HG03103 (cell line): ENCODE measurements at regions not wholly inside any gene's neighbourhood (a gene's known extent, or its start where the extent isn't known, plus 50 kb on each side); places are given as distances from the start of the nearest gene placed in this dataset.

Experiments used
- ATAC-seq: cut with Tn5 transposase; IDR thresholded peaks from one replicate; pipeline ENCODE4 v1.9.1; 2021; ENCODE audit warnings: low read depth; ENCODE audit not compliant: unreplicated experiment

DNA sequence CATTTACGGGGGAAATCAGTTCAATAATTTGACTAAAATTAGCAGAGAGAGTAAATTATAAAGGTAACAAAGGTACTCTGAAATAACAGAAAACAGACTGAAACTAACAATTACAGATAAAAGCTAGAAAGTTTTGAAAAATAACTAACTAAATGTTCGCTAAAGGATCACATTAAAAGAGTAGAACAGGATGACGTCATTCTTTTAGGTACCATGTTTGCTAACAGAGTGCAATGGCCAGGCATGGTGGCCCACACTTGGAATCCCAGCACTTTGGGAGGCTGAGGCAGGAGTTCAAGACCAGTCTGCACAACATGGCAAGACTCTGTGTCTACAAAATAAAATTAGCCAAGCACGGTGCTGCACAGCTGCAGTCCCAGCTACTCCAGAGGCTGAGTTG lies 212.3 kb upstream of the CDYL start:
- no peak for ATAC-seq

GRCh38 chr6:4563156-4563555 lies 213.0 kb upstream of the CDYL start:
- no peak for ATAC-seq

DNA sequence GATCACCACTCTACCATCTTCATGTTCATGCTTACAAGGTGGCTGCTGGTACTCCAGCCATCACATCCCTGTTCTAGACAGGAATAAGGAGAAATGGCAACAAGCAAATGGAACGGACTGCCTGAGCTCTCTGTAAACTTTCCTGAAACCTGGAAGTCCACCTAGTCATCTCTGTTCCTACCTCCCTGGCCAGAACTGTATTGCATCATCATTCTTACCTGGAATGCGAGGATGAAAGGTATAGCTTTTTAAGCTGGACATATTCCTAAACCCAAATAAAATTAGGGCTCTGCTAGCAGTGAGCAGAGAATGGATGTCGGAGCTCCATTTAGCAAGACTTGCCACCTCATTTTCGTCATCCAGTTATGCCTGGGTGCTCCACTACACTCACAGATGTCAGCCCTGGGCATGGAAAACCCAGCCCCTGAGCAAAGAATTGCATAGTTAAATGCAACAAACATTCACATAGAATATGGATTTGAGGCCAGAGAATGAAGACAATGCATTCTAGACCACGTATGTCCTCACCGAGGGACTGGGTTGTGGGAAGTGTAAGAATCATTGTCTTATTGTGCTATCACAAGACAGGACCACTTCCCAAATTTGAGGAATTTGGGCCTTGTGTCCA lies 214.3 kb upstream of the CDYL start:
- ATAC-seq: no peak

DNA sequence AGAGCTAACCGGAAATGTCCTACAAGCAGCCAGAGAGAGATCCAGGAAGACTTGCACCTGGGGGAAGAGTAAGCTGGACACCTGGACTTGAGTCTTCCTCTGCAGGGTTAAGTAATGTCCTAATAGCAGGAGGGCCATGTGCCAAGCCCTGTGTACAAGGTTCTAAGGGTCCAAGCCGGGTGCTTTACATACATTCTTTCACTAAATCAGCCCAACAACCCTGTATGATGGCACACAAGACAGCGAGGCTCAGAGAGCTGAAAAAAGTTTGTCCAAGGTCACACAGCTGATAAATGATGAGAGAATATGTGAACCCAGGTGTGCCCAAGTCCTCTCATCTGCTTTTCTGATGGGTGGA lies 215.1 kb upstream of the CDYL start:
- ATAC-seq: no peak

DNA sequence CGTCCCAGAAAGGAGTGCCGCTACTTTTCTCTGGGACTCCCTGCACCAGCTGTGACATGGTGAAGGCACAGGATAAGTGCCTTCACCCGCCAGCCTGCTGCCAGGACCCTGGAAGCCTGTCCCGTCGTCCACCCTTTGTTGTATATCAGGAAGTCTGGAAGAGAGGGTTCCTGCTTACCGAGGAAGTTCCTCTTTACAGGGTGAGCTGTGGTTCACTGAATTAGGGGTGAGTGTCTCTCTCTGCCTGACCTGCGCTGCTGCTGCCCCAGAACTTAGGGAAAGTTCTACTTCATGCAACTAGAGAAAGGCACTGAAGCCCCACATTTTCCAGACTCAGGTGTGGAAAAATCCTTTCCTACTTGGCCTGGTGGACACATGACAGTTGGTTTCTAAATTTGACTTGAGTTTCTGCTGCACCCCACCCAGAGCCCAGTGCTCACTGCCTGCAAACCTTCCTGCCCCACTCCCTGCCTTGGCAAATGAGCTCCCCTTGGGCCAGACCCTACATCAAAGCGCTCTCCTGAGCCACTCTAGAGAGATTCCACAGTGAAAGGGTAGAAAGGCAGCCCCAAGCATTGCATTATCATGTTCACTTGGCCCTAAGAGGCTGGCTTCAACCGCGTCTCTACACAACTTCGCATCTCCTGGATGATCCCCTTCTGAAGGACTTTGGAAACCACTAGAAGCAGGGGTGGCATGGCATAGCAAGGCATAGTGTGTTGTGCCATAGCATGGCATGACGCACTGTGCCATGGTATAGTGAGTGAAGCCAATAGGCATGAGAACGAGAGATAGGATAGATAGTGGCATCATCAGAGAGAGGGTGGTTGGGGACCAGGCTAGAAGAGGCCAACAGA lies 215.8 kb upstream of the CDYL start:
- ATAC-seq: no peak

DNA sequence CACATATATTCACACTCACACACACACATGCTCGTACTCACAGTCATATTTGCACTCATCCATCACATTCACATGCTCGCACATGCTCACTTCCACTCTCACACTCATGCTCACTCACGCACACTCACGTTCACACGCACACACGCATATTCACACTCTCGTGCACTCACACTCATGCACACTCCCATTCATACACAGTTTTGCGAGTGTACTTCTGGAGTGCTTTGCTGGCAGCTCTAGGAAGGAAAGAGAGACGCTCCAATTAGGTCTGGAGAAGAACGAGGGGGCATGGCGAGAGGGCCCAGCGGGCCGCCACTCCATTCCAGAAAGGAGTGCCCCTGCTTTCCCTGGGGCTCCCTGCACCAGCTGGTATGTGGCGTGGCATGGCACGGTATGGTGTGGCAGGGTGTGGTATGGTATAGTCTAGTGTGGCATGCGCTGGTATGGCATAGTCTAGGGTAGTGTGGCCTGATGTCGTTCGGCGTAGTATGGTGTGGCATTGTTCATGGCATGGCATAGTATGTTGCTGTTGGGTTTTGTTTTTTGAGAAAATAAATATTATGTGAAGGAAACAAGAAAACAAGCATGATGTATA lies 216.8 kb upstream of the CDYL start:
- no peak for ATAC-seq

GRCh38 chr6:4554645-4555044 lies 221.6 kb upstream of the CDYL start:
- no peak for ATAC-seq

DNA sequence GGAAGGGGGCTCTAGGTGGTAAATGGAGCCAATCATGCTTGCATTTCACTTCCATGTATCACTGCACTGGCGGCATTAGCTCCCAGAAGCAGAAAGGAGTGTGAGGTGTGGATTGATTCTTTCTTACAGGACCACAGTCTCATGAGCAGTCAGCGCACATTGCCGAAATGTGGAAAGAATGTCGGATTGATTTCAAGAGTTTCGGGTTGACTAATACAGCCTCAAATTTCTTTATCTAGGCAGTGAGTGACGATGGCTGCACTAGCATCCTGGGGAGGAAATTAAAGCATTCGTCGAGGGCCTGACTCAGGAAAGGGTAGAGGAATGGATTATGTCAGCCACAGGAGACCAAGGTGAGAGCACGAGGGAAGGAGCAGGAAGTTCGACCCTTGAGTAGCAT lies 222.8 kb upstream of the CDYL start:
- ATAC-seq: no peak

- ATAC-seq: no peak
Measured at GRCh38 chr6:4550227-4550597, 226.0 kb upstream of the CDYL start.

- no peak for ATAC-seq
Measured at GRCh38 chr6:4549556-4550226, 226.5 kb upstream of the CDYL start.

GRCh38 chr6:4545893-4546292 lies 230.3 kb upstream of the CDYL start:
- ATAC-seq: no peak

DNA sequence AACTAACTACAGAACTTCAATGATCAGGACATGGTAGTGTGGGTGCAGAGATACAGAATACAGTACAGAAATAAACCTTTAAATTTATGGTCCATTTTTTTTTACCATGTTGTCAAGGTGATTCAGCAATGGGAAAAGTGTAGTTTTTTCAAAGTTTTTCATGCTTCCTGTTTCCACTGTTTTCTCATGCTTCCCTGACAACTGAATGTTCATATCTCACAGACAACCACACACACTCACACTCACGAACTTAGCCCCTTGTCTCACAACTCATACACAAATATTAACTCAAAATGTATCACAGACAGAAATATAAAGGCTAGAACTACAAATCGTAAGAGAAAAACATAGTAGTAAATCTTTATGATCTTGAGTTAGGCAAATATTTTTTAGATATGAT lies 232.6 kb upstream of the CDYL start:
- ATAC-seq: no peak

DNA sequence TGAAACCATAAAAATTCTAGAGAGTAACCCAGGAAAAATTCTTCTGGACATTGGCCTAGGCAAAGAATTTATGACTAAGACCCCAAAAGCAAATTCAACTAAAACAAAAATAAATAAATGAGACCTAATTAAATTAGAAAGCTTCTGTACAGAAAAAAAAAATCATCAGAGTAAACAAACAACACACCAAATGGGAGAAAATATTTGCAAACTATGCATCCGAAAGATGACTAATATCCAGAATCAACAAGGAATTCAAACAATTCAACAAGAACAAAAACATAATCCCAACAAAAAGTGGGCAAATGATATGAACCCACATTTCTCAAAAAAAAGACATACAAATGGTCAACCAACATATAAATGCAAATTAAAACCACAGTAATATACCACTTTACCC lies 242.6 kb upstream of the CDYL start:
- no peak for ATAC-seq

GRCh38 chr6:4531406-4531805 lies 244.8 kb upstream of the CDYL start:
- ATAC-seq: no peak

GRCh38 chr6:4522453-4522852 lies 253.8 kb upstream of the CDYL start:
- no peak for ATAC-seq

- ATAC-seq: no peak
Measured at GRCh38 chr6:4521070-4521469, 255.1 kb upstream of the CDYL start.

- ATAC-seq: no peak
Measured at GRCh38 chr6:4518506-4518905, 257.7 kb upstream of the CDYL start.

- ATAC-seq: no peak
Measured at GRCh38 chr6:4516206-4516605, 260.0 kb upstream of the CDYL start.

- no peak for ATAC-seq
Measured at GRCh38 chr6:4513561-4513960, 262.6 kb upstream of the CDYL start.

DNA sequence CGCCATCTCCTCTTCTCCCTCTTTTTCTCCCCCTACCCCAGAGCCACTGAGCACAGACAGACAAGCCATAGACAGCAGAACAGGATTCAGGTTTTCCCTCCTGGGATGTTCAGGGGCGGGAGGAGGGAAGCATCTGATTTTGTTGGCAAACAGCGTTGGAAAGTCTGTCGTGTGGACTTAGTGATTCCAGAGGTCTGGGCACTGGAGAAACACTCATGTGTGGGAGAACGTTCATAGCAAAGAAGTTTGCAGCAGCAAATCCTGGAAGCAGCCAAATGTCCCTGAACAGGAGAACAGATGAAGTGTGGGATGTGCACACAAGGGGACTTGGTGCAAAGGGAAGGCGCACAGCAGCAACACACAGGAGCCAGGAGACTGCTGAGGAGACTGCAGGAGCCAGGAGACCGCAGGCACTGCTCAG lies 264.1 kb upstream of the CDYL start:
- ATAC-seq: no peak

- no peak for ATAC-seq
Measured at GRCh38 chr6:4511641-4512020, 264.6 kb upstream of the CDYL start.
